SK-N-SH (cell line): ENCODE measurements at regions not wholly inside any gene's neighbourhood (a gene's known extent, or its start where the extent isn't known, plus 50 kb on each side); places are given as distances from the start of the nearest gene placed in this dataset.

Source experiments
- POLR2AphosphoS5 ChIP-seq: IDR thresholded peaks from 2 replicates; pipeline ENCODE4 v1.6.1; 2012; ENCODE audit warnings: low read depth, low read length
- RAD21 ChIP-seq: IDR thresholded peaks from 2 replicates; pipeline ENCODE4 v1.6.1; 2012; ENCODE audit warnings: mild to moderate bottlenecking, low read length
- RXRA ChIP-seq: IDR thresholded peaks from 2 replicates; pipeline ENCODE4 v1.4.0; 2012; ENCODE audit warnings: low read depth, mild to moderate bottlenecking, borderline replicate concordance
- USF2 ChIP-seq: fragments of 150-350 bp; IDR thresholded peaks from 2 replicates; pipeline ENCODE4 v1.6.1; 2017; ENCODE audit warnings: antibody characterized with exemption, low read length, low read depth, borderline replicate concordance
- TF ChIP-seq, protein P1 (sequence below): fragments of 200-600 bp; sonication (generic); IDR thresholded peaks from 2 replicates; pipeline ENCODE4 v1.6.1; 2017; ENCODE audit warnings: antibody characterized with exemption, mild to moderate bottlenecking, moderate library complexity

DNA sequence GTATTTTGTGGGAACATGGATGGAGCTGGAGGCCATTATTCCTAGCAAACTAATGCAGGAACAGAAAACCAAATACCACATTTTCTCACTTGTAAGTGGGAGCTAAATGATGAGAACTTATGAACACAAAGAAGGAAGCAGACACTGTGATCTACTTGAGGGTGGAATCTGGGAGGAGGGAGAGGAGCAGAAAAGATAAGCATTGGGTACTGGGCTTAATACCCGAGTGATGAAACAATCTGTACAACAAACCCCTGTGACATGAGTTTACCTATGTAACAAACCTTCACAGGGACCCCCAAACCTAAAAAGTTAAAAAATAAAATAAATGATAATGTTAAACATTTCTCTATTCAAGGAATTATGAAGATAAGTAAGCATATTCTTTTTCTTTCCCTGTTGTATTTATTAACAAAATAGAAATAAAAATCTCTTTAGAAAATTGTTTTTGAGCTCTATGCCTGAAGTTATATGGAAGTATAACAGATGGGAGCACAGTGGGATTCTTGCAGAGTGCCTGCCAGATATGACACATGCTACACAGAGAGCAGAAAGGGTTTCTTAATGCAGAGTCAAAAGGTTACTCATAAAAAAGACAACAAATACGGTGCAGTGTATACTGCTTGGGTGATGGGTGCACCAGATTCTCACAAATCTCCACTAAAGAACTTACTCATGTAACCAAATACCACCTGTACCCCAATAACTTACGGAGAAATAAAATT, 52.0 kb upstream of the SYNE2 start:
- TF ChIP-seq POLR2AphosphoS5 (no peak), RAD21 (no peak), RXRA (no peak), USF2 (no peak)
- TF ChIP-seq, protein P1, sequence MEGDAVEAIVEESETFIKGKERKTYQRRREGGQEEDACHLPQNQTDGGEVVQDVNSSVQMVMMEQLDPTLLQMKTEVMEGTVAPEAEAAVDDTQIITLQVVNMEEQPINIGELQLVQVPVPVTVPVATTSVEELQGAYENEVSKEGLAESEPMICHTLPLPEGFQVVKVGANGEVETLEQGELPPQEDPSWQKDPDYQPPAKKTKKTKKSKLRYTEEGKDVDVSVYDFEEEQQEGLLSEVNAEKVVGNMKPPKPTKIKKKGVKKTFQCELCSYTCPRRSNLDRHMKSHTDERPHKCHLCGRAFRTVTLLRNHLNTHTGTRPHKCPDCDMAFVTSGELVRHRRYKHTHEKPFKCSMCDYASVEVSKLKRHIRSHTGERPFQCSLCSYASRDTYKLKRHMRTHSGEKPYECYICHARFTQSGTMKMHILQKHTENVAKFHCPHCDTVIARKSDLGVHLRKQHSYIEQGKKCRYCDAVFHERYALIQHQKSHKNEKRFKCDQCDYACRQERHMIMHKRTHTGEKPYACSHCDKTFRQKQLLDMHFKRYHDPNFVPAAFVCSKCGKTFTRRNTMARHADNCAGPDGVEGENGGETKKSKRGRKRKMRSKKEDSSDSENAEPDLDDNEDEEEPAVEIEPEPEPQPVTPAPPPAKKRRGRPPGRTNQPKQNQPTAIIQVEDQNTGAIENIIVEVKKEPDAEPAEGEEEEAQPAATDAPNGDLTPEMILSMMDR: no peak
